Natural killer cell (primary cell): ENCODE measurements at regions not wholly inside any gene's neighbourhood (a gene's known extent, or its start where the extent isn't known, plus 50 kb on each side); places are given as distances from the start of the nearest gene placed in this dataset.

Experiments used
- ATAC-seq, 3 donors: fragments of 150-1000 bp in 2 of 3; fragments of 200-7000 bp in 1 of 3; cut with Tn5 transposase; 1 replicate in 1 of 3; 2 replicates in 2 of 3; pipeline ENCODE4 v1.10.0; 2021; ENCODE audit warnings: mild to moderate bottlenecking in 2 of 3, moderate library complexity in 2 of 3
- DNase-seq, 2 donors: peaks; one replicate each; pipeline versions ENCODE4 v3.0.0 to v3.0.0-alpha.2; 2013 to 2021; ENCODE audit warnings: mixed read lengths in 1 of 2
- H3K27ac ChIP-seq: one replicate; pipeline ENCODE4 v1.5.1; 2013; ENCODE audit warnings: mild to moderate bottlenecking, low read length
- H3K27me3 ChIP-seq: one replicate; pipeline ENCODE4 v1.6.1; 2013; ENCODE audit warnings: low read length; ENCODE audit not compliant: control insufficient read depth, insufficient read depth
- H3K36me3 ChIP-seq: one replicate; pipeline ENCODE4 v1.6.1; 2013; ENCODE audit warnings: low read length; ENCODE audit not compliant: control insufficient read depth, insufficient read depth
- H3K4me1 ChIP-seq: one replicate; pipeline ENCODE4 v1.6.1; 2013; ENCODE audit warnings: low read length; ENCODE audit not compliant: control insufficient read depth, insufficient read depth
- H3K4me3 ChIP-seq: one replicate; pipeline ENCODE4 v1.5.1; 2013; ENCODE audit warnings: low read length
- H3K9me3 ChIP-seq: one replicate; pipeline ENCODE4 v1.6.1; 2013; ENCODE audit warnings: low read length; ENCODE audit not compliant: control insufficient read depth, insufficient read depth
- H3K27ac Mint-ChIP-seq, 2 donors: one replicate each; pipeline ENCODE4 v1.8.0; 2022; ENCODE audit warnings: mild to moderate bottlenecking in 2 of 2, mixed read lengths in 2 of 2, moderate library complexity in 1 of 2
- H3K27me3 Mint-ChIP-seq, 2 donors: one replicate each; pipeline ENCODE4 v1.8.0; 2022; ENCODE audit warnings: low read depth in 2 of 2, mixed read lengths in 2 of 2
- H3K36me3 Mint-ChIP-seq: one replicate; pipeline ENCODE4 v1.8.0; 2022; ENCODE audit warnings: mixed read lengths
- H3K4me1 Mint-ChIP-seq, 2 donors: one replicate each; pipeline ENCODE4 v1.8.0; 2022; ENCODE audit warnings: mixed read lengths in 2 of 2
- H3K4me3 Mint-ChIP-seq: one replicate; pipeline ENCODE4 v1.8.0; 2022; ENCODE audit warnings: mild to moderate bottlenecking, moderate library complexity, mixed read lengths
- H3K9me3 Mint-ChIP-seq, 2 donors: one replicate each; pipeline ENCODE4 v1.8.0; 2022; ENCODE audit warnings: mixed read lengths in 2 of 2
- CTCF ChIP-seq: fragments of 200-600 bp; IDR thresholded peaks from one replicate; pipeline ENCODE4 v1.8.0; 2022; ENCODE audit warnings: antibody characterized with exemption
- WGBS: methylation state at CpG from one replicate; pipeline ENCODE4 v1.1.7; 2013; ENCODE audit warnings: missing lambda C conversion rate; ENCODE audit not compliant: insufficient coverage; 5-methylcytosine and 5-hydroxymethylcytosine counted together
- intact Hi-C: fragments of 100-400 bp; cut with micrococcal nuclease; formaldehyde crosslinking; loops from one replicate; pipeline ENCODE4 v1.14.2; 2022

DNA sequence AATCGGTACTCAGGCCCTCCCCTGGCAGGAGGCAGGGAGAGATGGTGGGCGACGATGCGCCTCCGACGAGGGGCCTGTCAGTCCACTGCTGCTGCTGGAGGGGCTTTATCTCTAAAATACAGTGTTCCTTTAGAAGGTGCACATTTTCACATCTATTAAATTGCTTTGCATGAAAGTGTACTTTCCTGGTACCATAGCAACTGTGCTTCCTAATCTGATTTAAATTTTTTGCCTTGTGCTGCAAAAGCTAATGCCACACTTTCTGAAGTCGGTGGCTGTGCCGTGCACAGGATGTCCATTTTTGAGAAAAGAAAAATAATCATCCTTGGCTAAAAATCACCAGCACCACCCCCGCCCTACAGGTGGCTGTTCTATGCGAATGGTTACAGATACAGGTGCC lies 262.0 kb upstream of the CDH4 start:
- H3K27me3 ChIP-seq, result no peaks in the 10 kb centered on the region
- no peak for TF ChIP-seq CTCF
- Mint-ChIP-seq H3K4me3 (no peak overlapping the region), H3K9me3 (no peaks in the 10 kb centered on the region), H3K36me3 (no peaks in the 10 kb centered on the region), H3K27me3 (peaks cover 0 to 7% of the 10 kb centered on the region in 2 donors), H3K4me1 (no peaks in the 10 kb centered on the region), H3K27ac (no peak overlapping the region)
- no peak overlapping the region for H3K4me3 ChIP-seq
- DNase-seq (no peak), ATAC-seq (no peak)
- H3K36me3 ChIP-seq, result no peaks in the 10 kb centered on the region
- no peak overlapping the region for H3K27ac ChIP-seq
- H3K4me1 ChIP-seq, result no peaks in the 10 kb centered on the region
- no peaks in the 10 kb centered on the region for H3K9me3 ChIP-seq
- WGBS, result 85% methylated on average over 10 of the region's 10 CpGs
- intact Hi-C loops, result no loop called here

- Histone ChIP-seq H3K4me1 (no peaks in the 10 kb centered on the region), H3K9me3 (no peaks in the 10 kb centered on the region), H3K36me3 (no peaks in the 10 kb centered on the region), H3K27me3 (no peaks in the 10 kb centered on the region), H3K27ac (no peak overlapping the region), H3K4me3 (no peak overlapping the region)
- ATAC-seq, result no peak
- Mint-ChIP-seq H3K9me3 (no peaks in the 10 kb centered on the region), H3K27ac (no peak overlapping the region), H3K27me3 (peaks cover 0 to 7% of the 10 kb centered on the region in 2 donors), H3K4me3 (no peak overlapping the region), H3K36me3 (no peaks in the 10 kb centered on the region), H3K4me1 (no peaks in the 10 kb centered on the region)
- no peak for DNase-seq
- intact Hi-C loops, result no loop called here
- WGBS, result 80% methylated on average over 11 of the region's 12 CpGs
- TF ChIP-seq CTCF, result no peak
Observed at GRCh38 chr20:60990643-60991042, 261.4 kb upstream of the CDH4 start.

- Histone ChIP-seq H3K27ac (no peak overlapping the region), H3K4me1 (no peaks in the 10 kb centered on the region), H3K9me3 (no peaks in the 10 kb centered on the region), H3K27me3 (no peaks in the 10 kb centered on the region), H3K4me3 (no peak overlapping the region), H3K36me3 (no peaks in the 10 kb centered on the region)
- no peak overlapping the region for H3K27ac Mint-ChIP-seq
- TF ChIP-seq CTCF, result no peak
- peaks cover 0 to 7% of the 10 kb centered on the region in 2 donors for H3K27me3 Mint-ChIP-seq
- intact Hi-C loops, result no loop called here
- no peaks in the 10 kb centered on the region for H3K4me1 Mint-ChIP-seq
- H3K9me3 Mint-ChIP-seq, result no peaks in the 10 kb centered on the region
- 74% methylated on average over 7 of the region's 9 CpGs for WGBS
- no peak for DNase-seq
- H3K4me3 Mint-ChIP-seq, result no peak overlapping the region
- no peaks in the 10 kb centered on the region for H3K36me3 Mint-ChIP-seq
- ATAC-seq, result no peak
Observed at GRCh38 chr20:60993433-60994044, 258.5 kb upstream of the CDH4 start.

- Histone ChIP-seq H3K9me3 (no peaks in the 10 kb centered on the region), H3K36me3 (no peaks in the 10 kb centered on the region), H3K4me3 (no peak overlapping the region), H3K27me3 (no peaks in the 10 kb centered on the region), H3K4me1 (no peaks in the 10 kb centered on the region), H3K27ac (no peak overlapping the region)
- WGBS, result 76% methylated on average over 5 of the region's 5 CpGs
- H3K27ac Mint-ChIP-seq, result no peak overlapping the region
- no peaks in the 10 kb centered on the region for H3K9me3 Mint-ChIP-seq
- intact Hi-C loops, result no loop called here
- TF ChIP-seq CTCF, result no peak
- peaks cover 0 to 1% of the 10 kb centered on the region in 2 donors for H3K27me3 Mint-ChIP-seq
- H3K36me3 Mint-ChIP-seq, result no peaks in the 10 kb centered on the region
- no peak overlapping the region for H3K4me3 Mint-ChIP-seq
- no peak for ATAC-seq
- DNase-seq, result no peak
- H3K4me1 Mint-ChIP-seq, result no peaks in the 10 kb centered on the region
Observed at GRCh38 chr20:60999250-60999649, 252.8 kb upstream of the CDH4 start.
